HG03378 (cell line): ENCODE measurements at regions not wholly inside any gene's neighbourhood (a gene's known extent, or its start where the extent isn't known, plus 50 kb on each side); places are given as distances from the start of the nearest gene placed in this dataset.

ENCODE experiments used
- ATAC-seq: cut with Tn5 transposase; IDR thresholded peaks from one replicate; pipeline ENCODE4 v1.9.1; 2021; ENCODE audit warnings: mild to moderate bottlenecking, moderate library complexity; ENCODE audit not compliant: unreplicated experiment

DNA sequence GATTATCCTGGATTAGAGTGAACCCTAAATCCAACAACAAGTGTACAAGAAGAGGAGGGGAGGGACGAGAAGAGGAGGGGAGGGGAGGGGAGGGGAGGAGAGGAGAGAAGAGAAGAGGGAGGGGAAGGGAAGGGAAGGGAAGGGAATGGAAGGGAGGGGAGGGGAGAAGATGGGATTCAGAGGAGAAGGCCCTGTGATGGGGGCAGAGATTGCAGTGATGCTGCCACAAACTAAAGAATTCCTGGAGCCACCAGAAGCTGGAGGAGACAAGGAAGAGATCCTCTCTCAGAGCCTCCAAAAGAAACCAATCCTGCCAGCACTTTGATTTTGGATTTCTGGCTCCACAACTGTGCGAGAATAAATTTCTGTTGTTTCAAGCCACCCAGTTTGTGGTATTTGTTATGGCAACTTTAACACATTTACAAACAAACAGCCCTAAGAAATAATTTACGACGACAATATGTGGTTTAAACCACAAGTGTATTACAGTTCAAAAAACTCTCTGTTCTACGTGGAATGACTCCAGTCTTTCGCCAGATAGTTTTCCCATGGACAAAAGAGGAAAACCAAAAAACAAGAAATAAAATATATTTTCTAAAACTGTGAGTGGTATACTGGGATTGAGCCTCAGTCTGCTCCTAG is 235.4 kb downstream of the HDGFL1 start:
- ATAC-seq, result no peak

DNA sequence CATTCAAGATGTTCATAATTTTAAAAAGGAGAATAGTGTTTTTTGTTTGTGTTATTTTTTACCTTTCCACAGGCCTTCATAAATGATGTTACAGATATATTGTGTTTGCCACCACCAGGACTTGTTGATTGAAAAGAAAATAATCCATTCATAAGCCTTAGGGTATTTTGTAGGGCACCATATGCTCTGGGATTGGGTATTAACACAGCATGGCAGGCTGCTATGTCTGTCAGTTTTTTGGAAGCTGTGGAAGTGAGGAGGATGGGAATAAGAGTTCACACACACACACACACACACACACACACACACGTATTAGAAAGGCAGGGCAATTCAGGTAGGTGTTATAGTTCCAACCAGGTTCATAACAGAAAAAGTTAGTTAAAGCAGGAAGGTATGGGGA is 237.9 kb downstream of the HDGFL1 start:
- no peak for ATAC-seq

DNA sequence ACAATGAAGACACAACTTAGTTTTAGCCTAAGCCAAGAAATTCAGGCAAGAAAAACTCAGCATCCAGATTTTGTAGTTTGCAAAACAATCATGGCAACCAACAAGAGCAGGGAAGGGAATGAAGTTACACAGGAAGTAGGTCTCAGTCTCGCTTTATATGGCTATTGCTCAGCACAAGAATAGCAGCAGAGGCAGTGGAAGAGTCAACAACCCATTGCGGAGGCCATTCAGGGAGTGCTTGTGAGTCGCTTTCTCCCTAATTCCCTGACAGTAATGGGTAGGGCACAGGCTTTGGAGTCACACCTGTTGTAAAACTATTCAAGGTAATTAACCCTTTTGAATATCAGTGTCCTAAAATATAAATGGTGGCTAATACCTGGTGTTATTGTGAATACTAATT is 238.5 kb downstream of the HDGFL1 start:
- no peak for ATAC-seq

DNA sequence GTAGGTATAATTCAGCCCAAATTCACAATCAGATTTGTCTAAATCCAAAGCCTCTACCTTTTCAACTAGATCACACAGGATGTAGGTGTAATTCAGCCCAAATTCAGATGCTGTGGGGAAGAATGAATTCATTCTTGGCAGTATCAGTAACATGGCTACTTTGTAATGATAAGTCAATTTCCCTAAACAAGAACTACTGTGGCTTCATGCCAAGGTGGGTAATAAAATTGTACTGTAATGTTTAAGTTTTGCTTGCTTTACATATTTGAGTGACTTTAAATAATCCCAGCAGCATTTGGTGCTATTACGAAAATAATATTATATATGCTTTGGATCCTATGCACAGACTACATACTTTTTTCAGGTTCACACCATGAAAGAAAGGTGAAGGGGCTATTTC is 239.1 kb downstream of the HDGFL1 start:
- no peak for ATAC-seq

DNA sequence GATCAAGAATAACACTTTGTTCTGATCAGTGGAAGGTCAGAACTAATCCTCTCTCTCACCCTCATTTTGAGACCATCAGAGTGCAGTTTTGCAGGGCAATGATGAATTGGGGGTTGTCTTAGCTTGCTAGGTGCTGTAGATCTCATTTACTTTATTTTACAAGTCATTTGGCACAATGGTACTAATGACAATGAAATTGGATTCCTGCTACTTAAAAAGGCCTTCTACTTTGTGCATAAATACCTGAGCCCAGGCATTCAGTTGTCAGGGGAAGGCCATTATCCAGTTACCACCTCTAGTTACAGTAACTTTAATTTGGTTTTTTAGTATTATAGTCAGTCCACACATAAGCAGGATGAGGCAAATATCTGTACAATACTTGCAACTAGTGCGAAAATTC is 240.0 kb downstream of the HDGFL1 start:
- ATAC-seq, result no peak

DNA sequence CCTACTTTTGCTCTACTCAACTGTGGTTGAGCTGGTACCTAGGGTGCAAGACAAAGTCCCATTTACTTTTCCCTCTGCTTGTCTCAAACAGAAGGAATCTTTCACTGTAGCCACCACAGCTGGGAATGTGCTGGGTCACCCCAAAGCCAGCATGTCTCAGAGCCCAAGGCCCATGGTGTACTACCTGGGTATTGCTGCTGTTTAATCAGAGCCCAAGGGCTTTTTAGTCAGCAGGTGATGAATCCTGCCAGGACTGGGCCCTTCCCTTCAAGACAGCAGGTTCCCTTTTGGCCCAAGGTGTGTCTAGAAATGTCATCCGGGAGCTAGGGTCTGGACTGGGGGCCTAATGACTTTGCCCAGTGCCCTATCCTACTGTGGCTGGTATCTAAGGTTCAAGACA is 249.8 kb downstream of the HDGFL1 start:
- ATAC-seq, result no peak

DNA sequence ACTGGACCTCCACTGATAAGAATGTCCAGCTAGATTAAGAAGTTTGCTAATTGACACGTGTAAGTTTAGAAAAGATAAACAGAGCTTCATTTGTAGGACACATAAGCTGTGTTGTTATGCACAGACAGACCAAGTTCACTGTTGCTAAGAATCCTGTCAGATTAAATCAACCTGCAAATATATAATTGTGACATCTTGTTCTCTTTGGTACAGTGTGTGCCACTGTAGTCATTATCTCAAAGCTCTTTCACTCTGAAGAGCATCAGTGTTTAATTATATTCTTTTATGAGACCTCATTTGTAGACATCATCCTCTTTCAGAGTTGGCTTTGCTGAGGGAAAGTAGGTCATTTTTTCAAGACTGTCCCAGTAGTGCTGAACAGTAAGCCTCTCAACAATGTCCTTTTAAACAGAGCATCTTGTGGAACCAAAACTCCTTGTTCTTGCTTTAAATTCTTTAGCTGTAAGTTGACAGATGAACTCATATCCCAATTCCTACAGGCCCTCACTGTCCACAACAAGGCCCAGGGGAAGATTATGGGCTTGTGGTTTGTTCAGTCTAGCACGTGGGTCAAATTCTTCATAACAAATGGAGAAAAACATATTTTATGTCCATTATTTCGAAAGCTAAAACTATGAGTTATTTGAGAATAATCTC is 252.4 kb downstream of the HDGFL1 start:
- no peak for ATAC-seq

DNA sequence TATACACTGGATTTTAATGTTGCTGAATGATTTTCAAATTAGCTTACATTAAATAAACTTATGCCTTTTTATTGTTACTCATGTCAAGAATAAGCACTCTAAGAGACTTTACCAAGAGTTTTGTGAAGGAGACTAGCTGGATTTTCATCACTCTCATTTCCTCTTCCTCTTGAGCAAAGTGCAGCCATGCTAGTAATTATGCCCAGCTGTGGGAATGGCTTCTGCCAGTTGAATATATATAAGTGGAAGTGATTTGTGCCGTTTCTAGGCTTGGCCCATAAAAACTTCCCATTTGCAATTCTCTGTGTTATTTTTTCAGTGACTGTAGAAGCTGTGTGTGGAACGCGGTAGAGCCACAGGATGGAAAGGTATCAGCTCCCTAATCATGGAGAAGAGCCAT is 255.8 kb downstream of the HDGFL1 start:
- no peak for ATAC-seq

DNA sequence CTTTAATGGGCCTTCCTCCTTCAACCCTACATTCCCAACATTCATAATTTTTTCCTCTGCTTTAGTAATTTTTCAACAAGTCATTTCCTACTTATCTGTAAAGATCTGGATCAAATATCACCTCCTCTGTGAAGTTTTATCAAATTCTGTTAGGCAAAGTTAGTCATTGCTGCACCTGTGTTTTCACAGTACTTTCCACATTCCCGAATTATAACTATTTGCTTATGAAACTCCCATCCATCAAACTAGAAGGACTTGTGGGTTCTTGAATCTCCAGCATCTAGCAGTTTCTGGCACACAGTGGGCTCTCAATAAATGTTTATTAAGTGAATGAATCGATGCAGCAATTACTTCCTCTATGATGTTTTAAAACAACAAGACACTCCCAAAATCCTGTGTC is 257.6 kb downstream of the HDGFL1 start:
- no peak for ATAC-seq

DNA sequence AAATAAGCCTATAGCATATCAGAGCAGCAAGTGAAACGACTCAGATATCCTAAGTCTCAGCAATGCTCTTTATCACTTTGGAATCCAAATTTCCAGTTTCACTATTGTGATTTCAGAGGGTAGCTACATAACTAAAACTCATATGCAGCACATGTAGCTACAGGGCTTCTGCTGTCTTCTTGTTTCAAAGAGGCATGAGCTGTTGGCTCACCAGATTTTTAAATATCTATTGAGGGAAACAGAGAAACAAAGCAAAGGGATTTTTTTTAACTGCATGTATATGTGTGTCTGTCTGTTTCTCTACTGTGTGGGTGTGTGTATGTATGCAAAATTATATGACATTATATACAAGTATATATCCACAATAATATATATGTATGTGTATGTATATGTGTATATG is 258.4 kb downstream of the HDGFL1 start:
- no peak for ATAC-seq

DNA sequence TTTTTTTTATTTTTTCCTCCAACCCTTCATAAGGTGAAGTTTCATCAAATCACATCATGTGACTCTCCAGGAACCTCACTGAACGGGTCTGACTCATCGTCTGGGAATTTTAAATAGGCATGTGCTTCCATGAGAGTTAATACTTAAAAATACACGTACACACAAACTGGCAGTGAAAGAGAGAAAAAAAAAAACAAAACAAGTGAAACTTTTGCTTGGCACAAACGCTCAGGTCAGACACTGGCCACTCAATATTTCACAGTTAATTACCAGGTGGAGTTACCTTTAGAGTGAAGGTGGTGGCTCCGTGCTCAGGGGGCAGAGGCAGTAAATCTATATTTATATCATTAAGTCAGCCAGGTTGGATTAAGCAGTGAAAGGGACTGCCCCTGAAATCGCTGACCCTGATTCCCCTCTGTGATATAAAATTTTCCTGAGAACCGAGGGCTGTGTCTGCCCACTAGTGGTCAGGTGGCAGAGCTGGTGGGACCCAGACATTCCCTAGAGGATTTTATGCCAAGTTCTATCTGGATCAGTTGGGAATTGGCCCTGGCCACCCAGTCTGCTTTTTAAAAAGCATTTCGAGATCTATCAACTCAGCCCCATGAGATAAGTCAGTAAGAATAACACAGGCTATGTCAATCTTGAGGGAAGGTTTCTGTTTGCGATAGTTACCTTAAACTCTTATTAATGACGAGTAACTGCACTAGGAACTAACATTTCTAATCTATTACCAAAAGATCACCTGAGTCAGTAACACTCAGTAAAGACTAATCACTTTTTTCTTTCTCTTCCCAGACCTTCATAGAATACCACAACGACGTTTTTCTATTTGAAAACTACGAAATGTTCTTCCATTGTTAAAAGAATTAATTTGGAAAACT is 259.1 kb downstream of the HDGFL1 start:
- ATAC-seq, result no peak

DNA sequence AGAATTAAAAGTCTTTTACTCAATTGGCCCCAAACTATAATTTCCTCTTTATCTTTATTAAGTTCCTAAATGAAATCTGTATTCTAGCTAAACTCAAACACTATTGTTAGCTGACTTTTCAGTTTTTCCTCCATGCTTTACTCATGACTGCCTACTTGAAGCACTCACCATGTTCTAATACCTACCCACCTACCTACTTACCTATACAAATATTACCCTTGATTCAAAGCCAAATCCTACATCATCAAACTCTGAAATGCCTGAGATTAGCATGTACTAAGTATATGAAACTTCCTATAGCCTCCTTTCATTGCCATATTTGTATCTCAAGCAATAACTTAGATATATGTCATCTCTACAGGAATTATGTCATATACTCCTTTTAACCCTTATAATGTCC is 259.7 kb downstream of the HDGFL1 start:
- no peak for ATAC-seq

DNA sequence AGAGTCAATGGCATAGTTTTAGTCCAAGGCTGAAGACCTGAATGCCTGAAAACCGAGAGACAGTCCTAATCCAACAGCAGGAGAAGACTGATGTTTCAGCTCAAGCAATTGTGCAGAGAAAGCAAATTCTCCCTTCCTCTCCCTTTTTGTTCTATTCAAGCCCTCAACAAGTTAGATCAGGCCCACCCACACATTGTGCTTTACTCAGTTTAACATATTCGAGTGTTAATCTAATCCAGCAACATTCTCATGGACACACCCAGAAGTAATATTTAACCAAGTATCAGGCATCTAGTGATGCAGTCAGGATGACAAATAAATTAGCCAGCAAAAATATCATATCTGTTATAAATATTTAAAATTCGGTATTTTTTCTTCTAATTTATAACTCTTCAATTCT is 261.1 kb downstream of the HDGFL1 start:
- ATAC-seq, result no peak

DNA sequence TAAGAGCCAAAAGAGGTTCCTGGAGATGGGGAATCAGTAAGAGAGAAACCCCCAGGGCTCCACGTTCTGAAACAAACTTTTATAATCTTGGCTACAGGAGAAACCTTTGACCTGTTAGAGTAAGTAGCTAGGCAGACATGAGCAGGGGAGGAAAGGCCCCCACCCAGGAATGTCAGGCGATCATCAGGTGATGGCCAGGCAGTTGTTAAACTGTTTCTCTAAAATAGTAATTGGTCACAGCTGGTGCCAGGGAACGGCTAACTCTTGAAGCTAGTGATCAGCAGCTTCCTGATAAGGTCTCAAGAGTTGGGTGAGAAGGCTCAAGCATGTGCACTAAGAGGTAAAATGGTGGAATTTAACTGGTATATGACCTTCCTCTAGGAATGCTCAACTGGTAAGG is 263.8 kb downstream of the HDGFL1 start:
- no peak for ATAC-seq

DNA sequence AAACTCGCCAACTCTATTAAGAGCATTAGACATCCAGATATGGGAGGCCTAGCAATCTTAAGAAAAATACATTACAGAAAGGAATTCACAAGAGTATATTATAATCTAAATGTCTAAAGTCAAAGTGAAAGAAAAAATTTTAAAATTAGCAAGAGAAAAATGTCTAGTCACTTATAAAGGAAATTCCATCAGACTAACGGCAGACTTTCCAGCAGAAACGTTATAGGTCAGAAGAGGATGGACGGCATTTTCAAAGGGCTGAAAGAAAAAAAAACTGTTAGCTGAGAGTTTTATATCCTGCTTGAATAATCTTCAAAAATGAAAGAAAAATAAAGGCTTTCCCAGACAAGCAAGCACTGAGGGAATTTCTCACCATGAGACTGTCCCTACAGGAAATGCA is 269.0 kb downstream of the HDGFL1 start:
- ATAC-seq, result no peak

DNA sequence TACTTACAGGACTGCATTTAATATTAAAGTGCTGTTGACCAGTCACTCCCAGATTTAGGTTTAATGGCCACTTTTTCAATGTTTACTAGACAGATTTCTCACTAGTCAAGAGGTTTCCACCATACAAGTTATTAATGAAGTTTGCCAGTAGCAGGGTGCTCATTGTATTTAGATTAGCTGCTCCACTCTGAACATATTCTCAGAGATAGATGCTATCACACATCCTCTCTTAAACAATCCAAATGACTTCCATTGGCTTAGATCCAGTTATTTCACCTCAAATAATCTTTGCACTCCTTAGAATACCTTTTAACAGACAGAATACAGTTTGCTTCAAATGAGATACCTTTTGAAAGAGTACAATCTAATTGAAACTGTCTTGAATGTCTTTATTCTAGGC is 276.1 kb downstream of the HDGFL1 start:
- no peak for ATAC-seq

DNA sequence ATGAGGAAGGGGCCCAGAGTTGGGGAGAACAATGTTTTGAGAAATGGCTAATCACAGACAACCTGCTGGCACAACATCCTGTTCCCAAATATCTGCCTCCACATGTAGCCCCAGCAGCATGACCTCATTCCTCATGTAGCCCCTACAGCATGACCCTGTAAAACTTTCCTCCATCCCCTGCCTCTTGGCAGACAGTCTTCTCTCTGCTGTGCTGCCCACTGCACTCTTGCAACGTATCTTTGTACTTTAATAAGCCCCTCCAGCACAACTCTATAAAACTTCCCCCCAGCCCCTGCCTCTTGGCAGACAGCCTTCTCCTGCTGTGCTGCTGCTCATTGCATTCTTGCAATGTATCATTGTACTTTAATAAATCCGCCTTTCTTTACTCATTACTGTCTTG is 278.8 kb downstream of the HDGFL1 start:
- no peak for ATAC-seq

DNA sequence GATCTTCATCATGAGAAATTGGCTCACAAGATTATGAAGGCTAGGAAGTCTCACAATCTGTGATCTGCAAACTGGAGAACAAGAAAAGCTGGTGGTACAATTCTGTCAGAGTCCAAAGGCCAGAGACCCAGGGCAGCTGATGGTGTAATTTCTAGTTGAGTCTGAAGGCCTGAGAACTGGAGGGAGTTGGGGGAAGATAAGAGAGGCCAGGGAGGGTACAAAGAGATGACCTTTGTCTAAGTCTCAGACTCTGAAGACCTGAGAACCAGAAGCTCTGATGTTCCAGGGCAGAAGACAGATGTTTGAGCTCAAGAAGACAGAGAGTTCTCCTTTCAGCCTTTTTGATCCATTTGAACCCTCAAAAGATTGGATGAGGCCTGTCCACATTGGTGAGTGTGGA is 280.6 kb downstream of the HDGFL1 start:
- no peak for ATAC-seq

DNA sequence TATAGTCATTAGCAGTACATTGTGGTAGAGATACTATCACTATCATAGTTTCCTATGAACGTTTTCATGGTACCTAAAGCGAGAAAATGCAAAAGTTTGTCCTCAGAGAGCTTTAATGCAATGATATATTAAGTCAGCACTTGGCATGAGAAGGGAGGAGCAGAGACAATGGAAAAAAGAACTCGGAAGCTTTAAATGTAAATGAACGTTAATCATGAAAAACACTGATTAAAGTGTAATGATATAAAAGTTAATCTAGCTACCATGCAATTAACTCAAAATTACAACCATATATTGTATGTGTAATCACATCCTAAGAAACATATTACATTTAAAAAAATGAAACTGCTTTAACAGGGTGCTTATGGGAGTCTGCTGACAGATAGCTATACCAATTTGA is 282.7 kb downstream of the HDGFL1 start:
- no peak for ATAC-seq

DNA sequence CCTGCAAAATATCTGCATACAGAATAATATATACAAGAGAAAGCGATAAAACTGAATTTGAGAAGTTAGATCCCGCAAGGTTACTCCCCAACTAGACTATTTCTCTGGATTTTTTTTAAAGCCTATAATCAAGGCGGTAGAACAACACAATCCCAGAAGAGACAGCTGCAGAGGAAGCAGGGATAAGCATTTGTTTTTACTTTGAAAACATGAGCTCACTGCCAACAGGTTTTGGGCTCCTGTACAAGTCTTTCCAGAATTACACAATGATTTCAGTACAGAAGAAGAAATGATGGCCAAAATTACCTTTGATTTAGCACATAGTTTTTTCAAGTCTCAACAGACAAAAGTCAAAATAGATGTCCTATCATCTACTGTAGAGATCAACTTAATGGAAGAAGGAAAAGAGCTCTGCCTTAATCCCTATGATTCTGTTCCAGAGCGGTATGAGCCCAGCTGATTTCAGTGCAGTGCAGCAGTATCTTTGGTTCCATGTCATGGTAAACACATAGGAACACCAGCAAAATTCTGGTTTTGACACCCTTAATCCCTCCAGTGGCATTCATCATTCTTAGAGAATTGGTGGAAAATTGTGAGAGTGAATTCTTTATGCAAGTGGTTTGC is 304.3 kb downstream of the HDGFL1 start:
- ATAC-seq, result no peak

DNA sequence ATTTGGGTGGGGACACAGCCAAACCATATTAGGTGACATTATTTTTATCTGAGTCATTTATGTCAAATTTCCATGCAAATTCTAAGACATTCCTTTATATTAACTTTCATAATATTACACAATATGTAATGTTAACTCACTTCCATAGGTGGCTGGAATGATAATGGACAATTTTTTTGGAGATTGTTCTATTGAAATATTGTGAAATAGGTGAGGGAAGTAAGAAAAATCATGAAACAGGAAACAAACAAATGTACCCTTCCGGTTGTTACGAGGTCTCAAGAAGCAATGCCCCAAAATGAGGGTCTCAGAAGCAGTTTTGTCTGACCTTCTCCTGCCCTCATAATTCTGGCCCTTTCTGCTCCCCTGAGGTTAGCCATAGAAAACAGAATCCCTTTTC is 306.5 kb downstream of the HDGFL1 start:
- no peak for ATAC-seq

DNA sequence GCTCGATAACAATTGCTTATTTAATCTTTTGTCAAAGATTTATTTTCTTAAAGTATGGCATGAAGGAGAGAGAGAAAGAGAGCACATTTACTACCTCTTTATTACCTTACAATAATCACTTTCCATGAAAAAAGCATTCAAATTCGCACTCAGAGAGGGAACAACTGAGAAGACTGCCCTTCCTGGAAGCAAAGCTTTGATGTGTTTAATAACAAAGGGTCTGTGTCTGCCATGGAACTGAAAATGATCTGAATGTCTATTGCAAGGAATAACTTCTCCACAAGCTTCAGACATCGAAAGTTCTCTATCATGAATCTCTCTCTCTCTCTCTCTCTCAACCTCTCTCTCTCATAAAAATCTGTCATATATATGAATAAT is 308.9 kb downstream of the HDGFL1 start:
- no peak for ATAC-seq
